DOHH2 (cell line): ENCODE measurements at regions not wholly inside any gene's neighbourhood (a gene's known extent, or its start where the extent isn't known, plus 50 kb on each side); places are given as distances from the start of the nearest gene placed in this dataset.

Experiments used
- CTCF ChIP-seq: fragments of 200-600 bp; sonication (generic); IDR thresholded peaks from one replicate; pipeline ENCODE4 v1.5.1; 2014; ENCODE audit warnings: antibody characterized with exemption, mild to moderate bottlenecking, low read depth, low read length; ENCODE audit not compliant: poor library complexity, severe bottlenecking
- EZH2phosphoT487 ChIP-seq: fragments of 200-600 bp; sonication (generic); IDR thresholded peaks from 2 replicates; pipeline ENCODE4 v1.6.1; 2017; ENCODE audit warnings: borderline replicate concordance, mild to moderate bottlenecking, antibody characterized with exemption, low read length, moderate library complexity, mixed read lengths

GRCh38 chr14:103267226-103267910, 66.7 kb upstream of the EIF5 start:
- no peak for TF ChIP-seq CTCF
- TF ChIP-seq EZH2phosphoT487, result no peak
